Dendritic cell treated with granulocyte-macrophage colony-stimulating factor and Interleukin-4, amounts not matched to agents 40 ng/mL and 50 ng/mL, for 4 days (primary cell): ENCODE measurements at regions not wholly inside any gene's neighbourhood (a gene's known extent, or its start where the extent isn't known, plus 50 kb on each side); places are given as distances from the start of the nearest gene placed in this dataset.

ENCODE experiments used
- H3K27ac Mint-ChIP-seq: one replicate; pipeline ENCODE4 v1.8.0; 2022; ENCODE audit warnings: mild to moderate bottlenecking, mixed read lengths
- H3K27me3 Mint-ChIP-seq: one replicate; pipeline ENCODE4 v1.8.0; 2022; ENCODE audit warnings: mild to moderate bottlenecking, mixed read lengths
- H3K36me3 Mint-ChIP-seq: one replicate; pipeline ENCODE4 v1.8.0; 2022; ENCODE audit warnings: low read depth, mixed read lengths
- H3K4me1 Mint-ChIP-seq: one replicate; pipeline ENCODE4 v1.8.0; 2022; ENCODE audit warnings: low read depth, mixed read lengths
- H3K4me3 Mint-ChIP-seq: one replicate; pipeline ENCODE4 v1.8.0; 2022; ENCODE audit warnings: mild to moderate bottlenecking, moderate library complexity, mixed read lengths
- H3K9me3 Mint-ChIP-seq: one replicate; pipeline ENCODE4 v1.8.0; 2022; ENCODE audit warnings: mixed read lengths
- intact Hi-C: fragments of 100-400 bp; cut with micrococcal nuclease; formaldehyde crosslinking; loops from one replicate; pipeline ENCODE4 v1.15.0; 2022

- intact Hi-C loops, result no loop called here
- Mint-ChIP-seq H3K4me3 (no peak overlapping the region), H3K4me1 (no peaks in the 10 kb centered on the region), H3K27me3 (no peaks in the 10 kb centered on the region), H3K36me3 (no peaks in the 10 kb centered on the region), H3K9me3 (peaks cover 8% of the 10 kb centered on the region), H3K27ac (no peak overlapping the region)
These were observed 885.5 kb upstream of the FBXO33 start for GRCh38 chr14:40317690-40318089.

- no peaks in the 10 kb centered on the region for H3K4me1 Mint-ChIP-seq
- no peaks in the 10 kb centered on the region for H3K36me3 Mint-ChIP-seq
- intact Hi-C loops, result no loop called here
- H3K9me3 Mint-ChIP-seq, result peaks cover 23% of the 10 kb centered on the region
- no peak overlapping the region for H3K27ac Mint-ChIP-seq
- no peak overlapping the region for H3K4me3 Mint-ChIP-seq
- H3K27me3 Mint-ChIP-seq, result no peaks in the 10 kb centered on the region
These were observed 880.1 kb upstream of the FBXO33 start for GRCh38 chr14:40312296-40312695.

- Mint-ChIP-seq H3K4me1 (no peaks in the 10 kb centered on the region), H3K27me3 (no peaks in the 10 kb centered on the region), H3K4me3 (no peak overlapping the region), H3K27ac (no peak overlapping the region), H3K36me3 (no peaks in the 10 kb centered on the region), H3K9me3 (peaks cover 32% of the 10 kb centered on the region)
- intact Hi-C loops, result no loop called here
These were observed 876.9 kb upstream of the FBXO33 start for GRCh38 chr14:40309124-40309523.

GRCh38 chr14:40308240-40308639 lies 876.0 kb upstream of the FBXO33 start:
- H3K27ac Mint-ChIP-seq, result no peak overlapping the region
- H3K4me1 Mint-ChIP-seq, result no peaks in the 10 kb centered on the region
- no peak overlapping the region for H3K4me3 Mint-ChIP-seq
- peaks cover 32% of the 10 kb centered on the region for H3K9me3 Mint-ChIP-seq
- H3K36me3 Mint-ChIP-seq, result no peaks in the 10 kb centered on the region
- H3K27me3 Mint-ChIP-seq, result no peaks in the 10 kb centered on the region
- intact Hi-C loops, result no loop called here

GRCh38 chr14:40296821-40297220 lies 864.6 kb upstream of the FBXO33 start:
- H3K4me1 Mint-ChIP-seq, result no peaks in the 10 kb centered on the region
- peaks cover 56% of the 10 kb centered on the region for H3K9me3 Mint-ChIP-seq
- H3K36me3 Mint-ChIP-seq, result no peaks in the 10 kb centered on the region
- H3K27me3 Mint-ChIP-seq, result no peaks in the 10 kb centered on the region
- intact Hi-C loops, result no loop called here
- no peak overlapping the region for H3K27ac Mint-ChIP-seq
- no peak overlapping the region for H3K4me3 Mint-ChIP-seq

GRCh38 chr14:40292664-40293063 lies 860.4 kb upstream of the FBXO33 start:
- Mint-ChIP-seq H3K4me1 (no peaks in the 10 kb centered on the region), H3K27ac (no peak overlapping the region)

GRCh38 chr14:40282196-40282595 lies 850.0 kb upstream of the FBXO33 start:
- no peak overlapping the region for H3K4me3 Mint-ChIP-seq
- H3K27me3 Mint-ChIP-seq, result no peaks in the 10 kb centered on the region
- no peaks in the 10 kb centered on the region for H3K36me3 Mint-ChIP-seq
- H3K27ac Mint-ChIP-seq, result no peak overlapping the region
- no peaks in the 10 kb centered on the region for H3K4me1 Mint-ChIP-seq
- intact Hi-C loops, result no loop called here
- H3K9me3 Mint-ChIP-seq, result peaks cover 34% of the 10 kb centered on the region

More at GRCh38 chr14:40292664-40293063, 860.4 kb upstream of the FBXO33 start:
- no peaks in the 10 kb centered on the region for H3K27me3 Mint-ChIP-seq
- H3K9me3 Mint-ChIP-seq, result peaks cover 48% of the 10 kb centered on the region
- intact Hi-C loops, result no loop called here
- H3K4me3 Mint-ChIP-seq, result no peak overlapping the region
- H3K36me3 Mint-ChIP-seq, result no peaks in the 10 kb centered on the region

- Mint-ChIP-seq H3K27me3 (no peaks in the 10 kb centered on the region), H3K4me3 (no peak overlapping the region), H3K4me1 (no peaks in the 10 kb centered on the region), H3K36me3 (no peaks in the 10 kb centered on the region), H3K27ac (no peak overlapping the region), H3K9me3 (peaks cover 45% of the 10 kb centered on the region)
- intact Hi-C loops, result no loop called here
These were observed 848.4 kb upstream of the FBXO33 start for GRCh38 chr14:40280652-40281051.

GRCh38 chr14:40273417-40273816 lies 841.2 kb upstream of the FBXO33 start:
- H3K9me3 Mint-ChIP-seq, result peaks cover 22% of the 10 kb centered on the region
- no peaks in the 10 kb centered on the region for H3K27me3 Mint-ChIP-seq
- H3K4me1 Mint-ChIP-seq, result no peaks in the 10 kb centered on the region
- H3K27ac Mint-ChIP-seq, result no peak overlapping the region
- intact Hi-C loops, result no loop called here
- H3K4me3 Mint-ChIP-seq, result no peak overlapping the region
- H3K36me3 Mint-ChIP-seq, result no peaks in the 10 kb centered on the region

- Mint-ChIP-seq H3K4me1 (no peaks in the 10 kb centered on the region), H3K27me3 (no peaks in the 10 kb centered on the region)
- intact Hi-C loops, result no loop called here
These were observed 839.2 kb upstream of the FBXO33 start for GRCh38 chr14:40271480-40271879.

GRCh38 chr14:40269436-40269835 lies 837.2 kb upstream of the FBXO33 start:
- Mint-ChIP-seq H3K27me3 (no peaks in the 10 kb centered on the region), H3K27ac (no peak overlapping the region), H3K9me3 (no peaks in the 10 kb centered on the region), H3K36me3 (no peaks in the 10 kb centered on the region), H3K4me1 (no peaks in the 10 kb centered on the region), H3K4me3 (no peak overlapping the region)
- intact Hi-C loops, result no loop called here

More at GRCh38 chr14:40271480-40271879, 839.2 kb upstream of the FBXO33 start:
- Mint-ChIP-seq H3K9me3 (peaks cover 4% of the 10 kb centered on the region), H3K27ac (no peak overlapping the region), H3K36me3 (no peaks in the 10 kb centered on the region), H3K4me3 (no peak overlapping the region)

GRCh38 chr14:40268236-40268635 lies 836.0 kb upstream of the FBXO33 start:
- Mint-ChIP-seq H3K4me1 (no peaks in the 10 kb centered on the region), H3K36me3 (no peaks in the 10 kb centered on the region), H3K4me3 (no peak overlapping the region), H3K9me3 (no peaks in the 10 kb centered on the region), H3K27me3 (no peaks in the 10 kb centered on the region), H3K27ac (no peak overlapping the region)
- intact Hi-C loops, result no loop called here

- H3K27me3 Mint-ChIP-seq, result no peaks in the 10 kb centered on the region
- no peaks in the 10 kb centered on the region for H3K4me1 Mint-ChIP-seq
- H3K9me3 Mint-ChIP-seq, result no peaks in the 10 kb centered on the region
- intact Hi-C loops, result no loop called here
- H3K36me3 Mint-ChIP-seq, result no peaks in the 10 kb centered on the region
- no peak overlapping the region for H3K27ac Mint-ChIP-seq
- H3K4me3 Mint-ChIP-seq, result no peak overlapping the region
These were observed 832.9 kb upstream of the FBXO33 start for GRCh38 chr14:40265096-40265495.

- Mint-ChIP-seq H3K36me3 (no peaks in the 10 kb centered on the region), H3K27me3 (no peaks in the 10 kb centered on the region)
These were observed 820.7 kb upstream of the FBXO33 start for GRCh38 chr14:40252817-40253447.

GRCh38 chr14:40248671-40249070 lies 816.4 kb upstream of the FBXO33 start:
- intact Hi-C loops, result no loop called here
- Mint-ChIP-seq H3K27ac (no peak overlapping the region), H3K4me1 (no peaks in the 10 kb centered on the region), H3K4me3 (no peak overlapping the region), H3K9me3 (no peaks in the 10 kb centered on the region), H3K27me3 (no peaks in the 10 kb centered on the region), H3K36me3 (no peaks in the 10 kb centered on the region)

More at GRCh38 chr14:40252817-40253447, 820.7 kb upstream of the FBXO33 start:
- H3K9me3 Mint-ChIP-seq, result no peaks in the 10 kb centered on the region
- H3K4me3 Mint-ChIP-seq, result no peak overlapping the region
- intact Hi-C loops, result no loop called here
- H3K4me1 Mint-ChIP-seq, result no peaks in the 10 kb centered on the region
- H3K27ac Mint-ChIP-seq, result no peak overlapping the region
